SK-N-SH treated with all-trans-retinoic acid at 6 μM for 48 hours (cell line): ENCODE measurements at regions not wholly inside any gene's neighbourhood (a gene's known extent, or its start where the extent isn't known, plus 50 kb on each side); places are given as distances from the start of the nearest gene placed in this dataset.

Experiments used
- ATAC-seq: fragments of 200-7000 bp; cut with Tn5 transposase; 3 replicates; pipeline ENCODE4 v1.9.1; 2020; ENCODE audit warnings: mild to moderate bottlenecking, moderate library complexity
- ARNTL ChIP-seq: fragments of 450-650 bp; formaldehyde crosslinking; IDR thresholded peaks from 2 replicates; pipeline ENCODE4 v1.5.0; 2020; ENCODE audit warnings: low read depth, mild to moderate bottlenecking, moderate library complexity, borderline replicate concordance
- CREB5 ChIP-seq: fragments of 250-450 bp; sonication (Bioruptor Pico); IDR thresholded peaks from 2 replicates; pipeline ENCODE4 v1.5.1; 2020; ENCODE audit warnings: low read depth, mild to moderate bottlenecking, moderate library complexity
- CSDC2 ChIP-seq: fragments of 250-450 bp; sonication (Bioruptor Pico); IDR thresholded peaks from 2 replicates; pipeline ENCODE4 v1.5.0; 2020; ENCODE audit warnings: mild to moderate bottlenecking, moderate library complexity
- CSRNP3 ChIP-seq: fragments of 250-450 bp; sonication (Bioruptor Pico); IDR thresholded peaks from 2 replicates; pipeline ENCODE4 v1.5.1; 2021; ENCODE audit warnings: mild to moderate bottlenecking, moderate library complexity
- ESRRG ChIP-seq: fragments of 250-450 bp; sonication (Bioruptor Pico); IDR thresholded peaks from 2 replicates; pipeline ENCODE4 v1.6.1; 2021; ENCODE audit warnings: mild to moderate bottlenecking
- GLIS3 ChIP-seq: fragments of 250-450 bp; sonication (Bioruptor Pico); IDR thresholded peaks from 2 replicates; pipeline ENCODE4 v1.5.0; 2020; ENCODE audit warnings: mild to moderate bottlenecking, moderate library complexity
- ISL1 ChIP-seq: fragments of 250-450 bp; sonication (Bioruptor Pico); IDR thresholded peaks from 2 replicates; pipeline ENCODE4 v2.1.2; 2022; ENCODE audit warnings: mild to moderate bottlenecking, moderate library complexity
- OSR1 ChIP-seq: fragments of 250-450 bp; sonication (Bioruptor Pico); IDR thresholded peaks from 2 replicates; pipeline ENCODE4 v1.8.0; 2022; ENCODE audit warnings: moderate library complexity, mild to moderate bottlenecking, inconsistent platforms
- PATZ1 ChIP-seq: fragments of 250-450 bp; sonication (Bioruptor Pico); IDR thresholded peaks from 2 replicates; pipeline ENCODE4 v1.8.0; 2020; ENCODE audit warnings: mild to moderate bottlenecking, moderate library complexity, borderline replicate concordance
- POU6F1 ChIP-seq: fragments of 250-450 bp; sonication (Bioruptor Pico); IDR thresholded peaks from 2 replicates; pipeline ENCODE4 v1.8.0; 2021; ENCODE audit warnings: low read depth, mild to moderate bottlenecking, moderate library complexity, borderline replicate concordance
- PPARA ChIP-seq: fragments of 250-450 bp; sonication (Bioruptor Pico); IDR thresholded peaks from 2 replicates; pipeline ENCODE4 v1.5.0; 2020; ENCODE audit warnings: mild to moderate bottlenecking, borderline replicate concordance
- RARB ChIP-seq: fragments of 250-450 bp; sonication (Bioruptor Pico); IDR thresholded peaks from 2 replicates; pipeline ENCODE4 v1.8.0; 2021; ENCODE audit warnings: mild to moderate bottlenecking, moderate library complexity
- SNAI2 ChIP-seq: fragments of 250-450 bp; sonication (Bioruptor Pico); IDR thresholded peaks from 2 replicates; pipeline ENCODE4 v1.5.0; 2020; ENCODE audit warnings: mild to moderate bottlenecking, moderate library complexity
- TCF4 ChIP-seq: fragments of 250-450 bp; sonication (Bioruptor Pico); IDR thresholded peaks from 2 replicates; pipeline ENCODE4 v1.8.0; 2021; ENCODE audit warnings: mild to moderate bottlenecking, moderate library complexity, borderline replicate concordance
- TOX ChIP-seq: fragments of 250-450 bp; sonication (Bioruptor Pico); IDR thresholded peaks from 2 replicates; pipeline ENCODE4 v1.8.0; 2021; ENCODE audit warnings: mild to moderate bottlenecking, moderate library complexity, borderline replicate concordance
- TSHZ2 ChIP-seq: fragments of 250-450 bp; sonication (Bioruptor Pico); IDR thresholded peaks from 2 replicates; pipeline ENCODE4 v1.5.0; 2020; ENCODE audit warnings: mild to moderate bottlenecking, moderate library complexity
- ZC3H10 ChIP-seq: fragments of 250-450 bp; sonication (Bioruptor Pico); IDR thresholded peaks from 2 replicates; pipeline ENCODE4 v1.5.1; 2021; ENCODE audit warnings: mild to moderate bottlenecking, moderate library complexity
- ZFP3 ChIP-seq: fragments of 250-450 bp; sonication (Bioruptor Pico); IDR thresholded peaks from 2 replicates; pipeline ENCODE4 v1.5.0; 2020; ENCODE audit warnings: mild to moderate bottlenecking, moderate library complexity
- ZFP30 ChIP-seq: fragments of 450-650 bp; formaldehyde crosslinking; IDR thresholded peaks from 2 replicates; pipeline ENCODE4 v1.5.0; 2022; ENCODE audit warnings: mild to moderate bottlenecking, moderate library complexity
- ZNF565 ChIP-seq: fragments of 450-650 bp; formaldehyde crosslinking; conservative IDR thresholded peaks from 2 replicates; pipeline ENCODE4 v1.5.0; 2020; ENCODE audit warnings: low read depth, mild to moderate bottlenecking, moderate library complexity
- ZNF70 ChIP-seq: fragments of 450-650 bp; formaldehyde crosslinking; IDR thresholded peaks from 2 replicates; pipeline ENCODE4 v1.5.0; 2020; ENCODE audit warnings: mild to moderate bottlenecking, moderate library complexity

GRCh38 chr13:111434578-111435159, 114.2 kb downstream of the TEX29 start:
- ATAC-seq, result no peak
- TF ChIP-seq OSR1 (CRISPR knock-in tag), result no peak
- no peak for TF ChIP-seq ZNF565 (CRISPR knock-in tag)
- TF ChIP-seq CREB5 (CRISPR knock-in tag), result no peak
- TF ChIP-seq ZNF70 (CRISPR knock-in tag), result no peak
- TF ChIP-seq TOX (CRISPR knock-in tag), result no peak
- TF ChIP-seq ZFP3 (CRISPR knock-in tag), result no peak
- TF ChIP-seq CSRNP3 (CRISPR knock-in tag), result no peak
- TF ChIP-seq CSDC2 (CRISPR knock-in tag), result no peak
- no peak for TF ChIP-seq RARB (CRISPR knock-in tag)
- TF ChIP-seq POU6F1 (CRISPR knock-in tag), result no peak
- no peak for TF ChIP-seq TCF4 (CRISPR knock-in tag)
- TF ChIP-seq ESRRG, result no peak
- TF ChIP-seq GLIS3 (CRISPR knock-in tag), result no peak
- no peak for TF ChIP-seq ARNTL (CRISPR knock-in tag)
- TF ChIP-seq ZFP30, result no peak
- TF ChIP-seq, all 23 proteins: peak for 0

- ATAC-seq, result no peak
- TF ChIP-seq ZNF70 (CRISPR knock-in tag) (no peak), CSRNP3 (CRISPR knock-in tag) (no peak), ESRRG (no peak), RARB (CRISPR knock-in tag) (no peak), TSHZ2 (CRISPR knock-in tag) (no peak), ZNF565 (CRISPR knock-in tag) (no peak), ZFP3 (CRISPR knock-in tag) (no peak), ARNTL (CRISPR knock-in tag) (no peak), CSDC2 (CRISPR knock-in tag) (no peak), ISL1 (CRISPR knock-in tag) (no peak), GLIS3 (CRISPR knock-in tag) (no peak), ZFP30 (no peak), PPARA (CRISPR knock-in tag) (no peak), ZC3H10 (CRISPR knock-in tag) (no peak), CREB5 (CRISPR knock-in tag) (no peak), OSR1 (CRISPR knock-in tag) (no peak), TCF4 (CRISPR knock-in tag) (no peak), PATZ1 (CRISPR knock-in tag) (no peak), SNAI2 (CRISPR knock-in tag) (no peak)
Observed at GRCh38 chr13:111436446-111436845, 116.0 kb downstream of the TEX29 start.
